Duodenal mucosa (tissue), 2 donors: ENCODE measurements at regions not wholly inside any gene's neighbourhood (a gene's known extent, or its start where the extent isn't known, plus 50 kb on each side); places are given as distances from the start of the nearest gene placed in this dataset.

Experiments
- H3K27ac ChIP-seq: one replicate; pipeline ENCODE4 v1.7.0; 2013; ENCODE audit warnings: low read depth, low read length
- H3K27me3 ChIP-seq, 2 donors: one replicate each; pipeline ENCODE4 v1.7.0; 2013; ENCODE audit warnings: low read length in 2 of 2, control low read depth in 1 of 2; ENCODE audit not compliant: insufficient read depth in 2 of 2, control insufficient read depth in 1 of 2
- H3K36me3 ChIP-seq, 2 donors: one replicate each; pipeline ENCODE4 v1.7.0; 2013; ENCODE audit warnings: low read length in 2 of 2, control low read depth in 1 of 2; ENCODE audit not compliant: insufficient read depth in 2 of 2, control insufficient read depth in 1 of 2
- H3K4me1 ChIP-seq, 2 donors: one replicate each; pipeline ENCODE4 v1.7.0; 2013; ENCODE audit warnings: low read length in 2 of 2, control low read depth in 1 of 2; ENCODE audit not compliant: insufficient read depth in 2 of 2, control insufficient read depth in 1 of 2
- H3K4me3 ChIP-seq, 2 donors: one replicate each; pipeline ENCODE4 v1.7.0; 2013; ENCODE audit warnings: low read length in 2 of 2, low read depth in 1 of 2
- H3K9ac ChIP-seq, 2 donors: one replicate each; pipeline ENCODE4 v1.7.0; 2013; ENCODE audit warnings: low read length in 2 of 2, low read depth in 1 of 2
- H3K9me3 ChIP-seq, 2 donors: one replicate each; pipeline ENCODE4 v1.7.0; 2013; ENCODE audit warnings: low read length in 2 of 2, control low read depth in 1 of 2; ENCODE audit not compliant: control insufficient read depth in 1 of 2

GRCh38 chr12:61701471-61701870 is 558.7 kb upstream of the USP15 start:
- Histone ChIP-seq H3K9ac (no peak overlapping the region), H3K36me3 (no peaks in the 10 kb centered on the region), H3K4me3 (no peak overlapping the region), H3K4me1 (no peaks in the 10 kb centered on the region), H3K27me3 (no peaks in the 10 kb centered on the region), H3K9me3 (peaks cover 7 to 18% of the 10 kb centered on the region in 2 donors), H3K27ac (no peak overlapping the region)

GRCh38 chr12:61706783-61707182 is 553.4 kb upstream of the USP15 start:
- Histone ChIP-seq H3K9ac (no peak overlapping the region), H3K9me3 (peaks cover 2 to 3% of the 10 kb centered on the region in 2 donors), H3K4me3 (no peak overlapping the region), H3K27ac (no peak overlapping the region), H3K27me3 (no peaks in the 10 kb centered on the region), H3K36me3 (no peaks in the 10 kb centered on the region), H3K4me1 (no peaks in the 10 kb centered on the region)

GRCh38 chr12:61713121-61713520 is 547.1 kb upstream of the USP15 start:
- no peaks in the 10 kb centered on the region for H3K4me1 ChIP-seq
- H3K9me3 ChIP-seq = peaks cover 0 to 2% of the 10 kb centered on the region in 2 donors
- H3K4me3 ChIP-seq = no peak overlapping the region
- H3K27ac ChIP-seq = no peak overlapping the region
- no peaks in the 10 kb centered on the region for H3K36me3 ChIP-seq
- no peak overlapping the region for H3K9ac ChIP-seq
- H3K27me3 ChIP-seq = no peaks in the 10 kb centered on the region

GRCh38 chr12:61717986-61718385 is 542.2 kb upstream of the USP15 start:
- Histone ChIP-seq H3K9me3 (no peaks in the 10 kb centered on the region), H3K36me3 (no peaks in the 10 kb centered on the region), H3K4me3 (no peak overlapping the region), H3K27me3 (no peaks in the 10 kb centered on the region), H3K4me1 (no peaks in the 10 kb centered on the region), H3K27ac (no peak overlapping the region), H3K9ac (no peak overlapping the region)

- Histone ChIP-seq H3K27me3 (no peaks in the 10 kb centered on the region), H3K27ac (no peak overlapping the region)
These were observed 520.3 kb upstream of the USP15 start for GRCh38 chr12:61739925-61740324.

GRCh38 chr12:61750604-61751003 is 509.6 kb upstream of the USP15 start:
- Histone ChIP-seq H3K27me3 (no peaks in the 10 kb centered on the region), H3K4me1 (no peaks in the 10 kb centered on the region), H3K9me3 (no peaks in the 10 kb centered on the region), H3K4me3 (no peak overlapping the region), H3K27ac (no peak overlapping the region), H3K9ac (no peak overlapping the region), H3K36me3 (no peaks in the 10 kb centered on the region)

More at GRCh38 chr12:61739925-61740324, 520.3 kb upstream of the USP15 start:
- Histone ChIP-seq H3K4me1 (no peaks in the 10 kb centered on the region), H3K36me3 (no peaks in the 10 kb centered on the region), H3K4me3 (no peak overlapping the region), H3K9me3 (peaks cover 0 to 4% of the 10 kb centered on the region in 2 donors), H3K9ac (no peak overlapping the region)

- H3K9me3 ChIP-seq = peaks cover 0 to 10% of the 10 kb centered on the region in 2 donors
- no peaks in the 10 kb centered on the region for H3K36me3 ChIP-seq
- H3K27me3 ChIP-seq = no peaks in the 10 kb centered on the region
- no peak overlapping the region for H3K9ac ChIP-seq
- H3K4me1 ChIP-seq = no peaks in the 10 kb centered on the region
- no peak overlapping the region for H3K4me3 ChIP-seq
- H3K27ac ChIP-seq = no peak overlapping the region
These were observed 506.0 kb upstream of the USP15 start for GRCh38 chr12:61754214-61754613.

- Histone ChIP-seq H3K27me3 (no peaks in the 10 kb centered on the region), H3K4me3 (no peak overlapping the region), H3K36me3 (no peaks in the 10 kb centered on the region), H3K9ac (no peak overlapping the region), H3K9me3 (peaks cover 0 to 10% of the 10 kb centered on the region in 2 donors), H3K4me1 (no peaks in the 10 kb centered on the region), H3K27ac (no peak overlapping the region)
These were observed 502.2 kb upstream of the USP15 start for GRCh38 chr12:61757831-61758505.

GRCh38 chr12:61758661-61759060 is 501.5 kb upstream of the USP15 start:
- H3K27ac ChIP-seq = no peak overlapping the region

GRCh38 chr12:61765926-61766325 is 494.3 kb upstream of the USP15 start:
- Histone ChIP-seq H3K27ac (no peak overlapping the region), H3K27me3 (no peaks in the 10 kb centered on the region), H3K36me3 (no peaks in the 10 kb centered on the region), H3K4me1 (no peaks in the 10 kb centered on the region), H3K4me3 (no peak overlapping the region), H3K9ac (no peak overlapping the region), H3K9me3 (peaks cover 7 to 10% of the 10 kb centered on the region in 2 donors)

More at GRCh38 chr12:61758661-61759060, 501.5 kb upstream of the USP15 start:
- H3K27me3 ChIP-seq = no peaks in the 10 kb centered on the region
- H3K4me3 ChIP-seq = no peak overlapping the region
- H3K36me3 ChIP-seq = no peaks in the 10 kb centered on the region
- no peaks in the 10 kb centered on the region for H3K4me1 ChIP-seq
- H3K9me3 ChIP-seq = peaks cover 3 to 10% of the 10 kb centered on the region in 2 donors
- H3K9ac ChIP-seq = no peak overlapping the region
